ENCODE measurements at regions not wholly inside any gene's neighbourhood (a gene's known extent, or its start where the extent isn't known, plus 50 kb on each side); places are given as distances from the start of the nearest gene placed in this dataset.

DNA sequence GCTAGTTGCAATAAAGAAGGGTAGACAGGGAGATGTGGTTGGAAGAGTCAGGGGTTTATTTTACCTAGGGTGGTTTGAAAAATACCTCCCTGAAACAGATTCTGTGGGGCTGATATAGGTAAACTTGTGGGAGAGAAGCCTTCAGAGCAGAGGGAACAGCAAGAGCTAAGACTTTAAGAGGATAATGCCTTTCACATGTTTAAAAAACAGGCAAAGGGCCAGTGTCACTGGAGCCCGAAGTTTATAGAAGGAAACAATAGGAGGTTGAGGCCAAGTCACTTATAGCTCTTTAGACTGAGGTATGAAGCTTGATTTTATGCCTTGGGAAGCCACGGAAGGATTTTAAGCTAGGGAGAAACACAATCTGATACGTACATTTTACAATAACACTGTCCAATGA, 448.7 kb downstream of the TAFA4 start:
- TF ChIP-seq CTCF (IDR thresholded peaks at IDR 0.05; ENCODE audit: low read depth, low read length, poor library complexity, severe bottlenecking) (no peak), EZH2phosphoT487 (IDR thresholded peaks at IDR 0.05; ENCODE audit: borderline replicate concordance, low read length) (no peak)
